RWPE1 (cell line): ENCODE measurements at regions not wholly inside any gene's neighbourhood (a gene's known extent, or its start where the extent isn't known, plus 50 kb on each side); places are given as distances from the start of the nearest gene placed in this dataset.
A peak's percentile ranks its signal among the peaks of the same experiment; 100 is the strongest.

ENCODE experiments used
- CTCF ChIA-PET: fragments of 350-600 bp; sonication (Branson Sonifier 250); formaldehyde crosslinking; extraction: SDS; loops from one replicate; lab custom pipeline; 2021; lab: Yijun Ruan, JAX
- POLR2A ChIA-PET: fragments of 400-600 bp; formaldehyde crosslinking; extraction: SDS; loops from one replicate; lab custom pipeline; 2020; ENCODE audit warnings: antibody characterized with exemption; ENCODE audit not compliant: low non-redundant PET; lab: Yijun Ruan, JAX
- DNase-seq: peaks from one replicate; pipeline ENCODE4 v3.0.0; 2012; ENCODE audit warnings: low spot score
- H3K27ac ChIP-seq: fragments of 450-650 bp; 2 replicates; pipeline ENCODE4 v1.5.1; 2017
- CTCF ChIP-seq: fragments of 450-650 bp; conservative IDR thresholded peaks from 2 replicates; pipeline ENCODE4 v1.5.1; 2017; ENCODE audit warnings: low read depth, mild to moderate bottlenecking

- no peak for TF ChIP-seq CTCF
- DNase-seq, result no peak
- ChIA-PET POLR2A (no interaction called here), CTCF (interaction anchor here (0.6 kb wide), 1 partner anchor 45 kb away, joined by 4 read pairs; no protein-coding TSS in a partner anchor)
- no peak overlapping the region for H3K27ac ChIP-seq
Measured at GRCh38 chr9:73855206-73855605, 641.9 kb upstream of the RORB start.

GRCh38 chr9:73863924-73864323, 633.2 kb upstream of the RORB start:
- no peak for DNase-seq
- POLR2A ChIA-PET, result no interaction called here
- no peak overlapping the region for H3K27ac ChIP-seq
- TF ChIP-seq CTCF, result no peak
- CTCF ChIA-PET, result interaction anchor here (0.6 kb wide), 1 partner anchor 49 kb away, joined by 3 read pairs; no protein-coding TSS in a partner anchor

- H3K27ac ChIP-seq, result no peak overlapping the region
- ChIA-PET POLR2A (no interaction called here), CTCF (interaction anchor here (0.9 to 1.5 kb wide), 2 partner anchors 9 to 11 kb away, joined by 3 to 4 read pairs; no protein-coding TSS in a partner anchor)
- TF ChIP-seq CTCF, result no peak
- no peak for DNase-seq
Measured at GRCh38 chr9:73866451-73866850, 630.7 kb upstream of the RORB start.

- no peak overlapping the region for H3K27ac ChIP-seq
- ChIA-PET POLR2A (no interaction called here), CTCF (interaction anchor here (0.6 kb wide), 1 partner anchor 21 kb away, joined by 3 read pairs; no protein-coding TSS in a partner anchor)
Measured at GRCh38 chr9:73869264-73869663, 627.9 kb upstream of the RORB start.

GRCh38 chr9:73871636-73872035, 625.5 kb upstream of the RORB start:
- ChIA-PET CTCF (no interaction called here), POLR2A (no interaction called here)
- no peak for DNase-seq
- TF ChIP-seq CTCF, result no peak
- no peak overlapping the region for H3K27ac ChIP-seq

More at GRCh38 chr9:73869264-73869663, 627.9 kb upstream of the RORB start:
- peak; percentile 74 for DNase-seq
- TF ChIP-seq CTCF, result no peak

- no peak for DNase-seq
- CTCF ChIA-PET, result interaction anchor here (0.7 kb wide), 1 partner anchor 843 kb away, joined by 3 read pairs; no protein-coding TSS in a partner anchor
- H3K27ac ChIP-seq, result no peak overlapping the region
- POLR2A ChIA-PET, result no interaction called here
- no peak for TF ChIP-seq CTCF
Measured at GRCh38 chr9:73872701-73873100, 624.4 kb upstream of the RORB start.

GRCh38 chr9:73880101-73880500, 617.0 kb upstream of the RORB start:
- ChIA-PET CTCF (no interaction called here), POLR2A (no interaction called here)
- DNase-seq, result no peak
- no peak for TF ChIP-seq CTCF
- no peak overlapping the region for H3K27ac ChIP-seq
